OCI-LY1 (cell line): ENCODE measurements at regions not wholly inside any gene's neighbourhood (a gene's known extent, or its start where the extent isn't known, plus 50 kb on each side); places are given as distances from the start of the nearest gene placed in this dataset.

Source experiments
- EZH2 ChIP-seq: fragments of 200-600 bp; sonication (generic), shearing (Covaris generic); IDR thresholded peaks from 2 replicates; pipeline ENCODE4 v1.8.0; 2017; ENCODE audit warnings: borderline replicate concordance, mixed run types, mild to moderate bottlenecking, antibody characterized with exemption, low read length, moderate library complexity, mixed read lengths
- TF ChIP-seq, protein P1 (sequence below): fragments of 200-600 bp; sonication (generic), shearing (Covaris generic); IDR thresholded peaks from 2 replicates; pipeline ENCODE4 v1.5.1; 2017; ENCODE audit warnings: mild to moderate bottlenecking, antibody characterized with exemption, low read length, moderate library complexity, mixed read lengths

- TF ChIP-seq, protein P1, sequence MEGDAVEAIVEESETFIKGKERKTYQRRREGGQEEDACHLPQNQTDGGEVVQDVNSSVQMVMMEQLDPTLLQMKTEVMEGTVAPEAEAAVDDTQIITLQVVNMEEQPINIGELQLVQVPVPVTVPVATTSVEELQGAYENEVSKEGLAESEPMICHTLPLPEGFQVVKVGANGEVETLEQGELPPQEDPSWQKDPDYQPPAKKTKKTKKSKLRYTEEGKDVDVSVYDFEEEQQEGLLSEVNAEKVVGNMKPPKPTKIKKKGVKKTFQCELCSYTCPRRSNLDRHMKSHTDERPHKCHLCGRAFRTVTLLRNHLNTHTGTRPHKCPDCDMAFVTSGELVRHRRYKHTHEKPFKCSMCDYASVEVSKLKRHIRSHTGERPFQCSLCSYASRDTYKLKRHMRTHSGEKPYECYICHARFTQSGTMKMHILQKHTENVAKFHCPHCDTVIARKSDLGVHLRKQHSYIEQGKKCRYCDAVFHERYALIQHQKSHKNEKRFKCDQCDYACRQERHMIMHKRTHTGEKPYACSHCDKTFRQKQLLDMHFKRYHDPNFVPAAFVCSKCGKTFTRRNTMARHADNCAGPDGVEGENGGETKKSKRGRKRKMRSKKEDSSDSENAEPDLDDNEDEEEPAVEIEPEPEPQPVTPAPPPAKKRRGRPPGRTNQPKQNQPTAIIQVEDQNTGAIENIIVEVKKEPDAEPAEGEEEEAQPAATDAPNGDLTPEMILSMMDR: no peak
- TF ChIP-seq EZH2: no peak
These were observed 310.4 kb downstream of the SETD4 start for GRCh38 chr21:35749904-35750303.
